SJSA1 (cell line): ENCODE measurements at regions not wholly inside any gene's neighbourhood (a gene's known extent, or its start where the extent isn't known, plus 50 kb on each side); places are given as distances from the start of the nearest gene placed in this dataset.

ENCODE experiments used
- DNase-seq, 2 experiments: peaks; one replicate each; pipeline ENCODE4 v3.0.0-alpha.2; 2015 to 2020; ENCODE audit warnings: low spot score in 2 of 2, low read depth in 1 of 2
- H3K27ac ChIP-seq: fragments of 250-450 bp; sonication (Bioruptor Pico); 2 replicates; pipeline ENCODE4 v1.5.1; 2020; ENCODE audit warnings: mild to moderate bottlenecking, moderate library complexity
- H3K27me3 ChIP-seq: fragments of 250-450 bp; sonication (Bioruptor Pico); replicated peaks from 2 replicates; pipeline ENCODE4 v1.5.1; 2020; ENCODE audit warnings: mild to moderate bottlenecking, moderate library complexity
- H3K36me3 ChIP-seq: fragments of 250-450 bp; sonication (Bioruptor Pico); 2 replicates; pipeline ENCODE4 v1.5.1; 2020; ENCODE audit warnings: mild to moderate bottlenecking
- H3K4me1 ChIP-seq: fragments of 250-450 bp; sonication (Bioruptor Pico); replicated peaks from 2 replicates; pipeline ENCODE4 v1.6.1; 2021; ENCODE audit warnings: mild to moderate bottlenecking
- H3K4me3 ChIP-seq: fragments of 250-450 bp; sonication (Bioruptor Pico); 2 replicates; pipeline ENCODE4 v1.5.1; 2020; ENCODE audit warnings: mild to moderate bottlenecking
- H3K9me3 ChIP-seq: fragments of 250-450 bp; sonication (Bioruptor Pico); replicated peaks from 2 replicates; pipeline ENCODE4 v1.5.1; 2020; ENCODE audit warnings: mild to moderate bottlenecking

- Histone ChIP-seq H3K4me3 (no peak overlapping the region), H3K27ac (no peak overlapping the region), H3K4me1 (no peaks in the 10 kb centered on the region), H3K9me3 (no peaks in the 10 kb centered on the region), H3K27me3 (no peaks in the 10 kb centered on the region), H3K36me3 (no peaks in the 10 kb centered on the region)
- DNase-seq, result no peak
Observed at GRCh38 chr4:64216741-64217140, 192.5 kb downstream of the TECRL start.

GRCh38 chr4:64205376-64205775, 203.9 kb downstream of the TECRL start:
- DNase-seq, result no peak
- Histone ChIP-seq H3K27ac (no peak overlapping the region), H3K27me3 (no peaks in the 10 kb centered on the region), H3K36me3 (no peaks in the 10 kb centered on the region), H3K4me1 (no peaks in the 10 kb centered on the region), H3K9me3 (no peaks in the 10 kb centered on the region), H3K4me3 (no peak overlapping the region)

- Histone ChIP-seq H3K4me1 (no peaks in the 10 kb centered on the region), H3K27ac (no peak overlapping the region), H3K36me3 (no peaks in the 10 kb centered on the region), H3K27me3 (no peaks in the 10 kb centered on the region), H3K4me3 (no peak overlapping the region), H3K9me3 (0 out of 2 replicates have a peak, but pooled peaks cover 3% of the 10 kb centered on the region)
- DNase-seq, result no peak
Observed at GRCh38 chr4:64200001-64200555, 209.2 kb downstream of the TECRL start.

GRCh38 chr4:64195582-64195981, 213.7 kb downstream of the TECRL start:
- no peaks in the 10 kb centered on the region for H3K36me3 ChIP-seq
- 0 out of 2 replicates have a peak, but pooled peaks cover 3% of the 10 kb centered on the region for H3K9me3 ChIP-seq
- no peaks in the 10 kb centered on the region for H3K4me1 ChIP-seq
- no peaks in the 10 kb centered on the region for H3K27me3 ChIP-seq
- no peak for DNase-seq
- H3K27ac ChIP-seq, result no peak overlapping the region
- no peak overlapping the region for H3K4me3 ChIP-seq

- Histone ChIP-seq H3K9me3 (0 out of 2 replicates have a peak, but pooled peaks cover 3% of the 10 kb centered on the region), H3K27me3 (no peaks in the 10 kb centered on the region), H3K4me3 (no peak overlapping the region), H3K36me3 (no peaks in the 10 kb centered on the region), H3K4me1 (no peaks in the 10 kb centered on the region), H3K27ac (no peak overlapping the region)
- DNase-seq, result no peak
Observed at GRCh38 chr4:64192731-64193412, 216.4 kb downstream of the TECRL start.

GRCh38 chr4:64174247-64174882, 234.9 kb downstream of the TECRL start:
- no peaks in the 10 kb centered on the region for H3K9me3 ChIP-seq
- H3K36me3 ChIP-seq, result no peaks in the 10 kb centered on the region
- no peak overlapping the region for H3K4me3 ChIP-seq
- no peaks in the 10 kb centered on the region for H3K27me3 ChIP-seq
- no peaks in the 10 kb centered on the region for H3K4me1 ChIP-seq
- DNase-seq, result no peak
- H3K27ac ChIP-seq, result no peak overlapping the region

GRCh38 chr4:64166365-64166764, 242.9 kb downstream of the TECRL start:
- H3K36me3 ChIP-seq, result no peaks in the 10 kb centered on the region
- no peaks in the 10 kb centered on the region for H3K4me1 ChIP-seq
- DNase-seq, result no peak
- H3K9me3 ChIP-seq, result no peaks in the 10 kb centered on the region
- no peak overlapping the region for H3K27ac ChIP-seq
- no peak overlapping the region for H3K4me3 ChIP-seq
- H3K27me3 ChIP-seq, result no peaks in the 10 kb centered on the region

- no peaks in the 10 kb centered on the region for H3K27me3 ChIP-seq
- H3K4me3 ChIP-seq, result no peak overlapping the region
- no peaks in the 10 kb centered on the region for H3K9me3 ChIP-seq
- no peaks in the 10 kb centered on the region for H3K36me3 ChIP-seq
- peak in 1 of 2 experiments; percentile 8 for DNase-seq
- H3K4me1 ChIP-seq, result no peaks in the 10 kb centered on the region
- H3K27ac ChIP-seq, result no peak overlapping the region
Observed at GRCh38 chr4:64158648-64159326, 250.5 kb downstream of the TECRL start.

- Histone ChIP-seq H3K27me3 (no peaks in the 10 kb centered on the region), H3K9me3 (no peaks in the 10 kb centered on the region), H3K4me3 (no peak overlapping the region), H3K4me1 (no peaks in the 10 kb centered on the region), H3K36me3 (no peaks in the 10 kb centered on the region), H3K27ac (no peak overlapping the region)
- no peak for DNase-seq
Observed at GRCh38 chr4:64157397-64157796, 251.9 kb downstream of the TECRL start.

GRCh38 chr4:64156253-64156652, 253.0 kb downstream of the TECRL start:
- no peaks in the 10 kb centered on the region for H3K27me3 ChIP-seq
- H3K27ac ChIP-seq, result no peak overlapping the region
- no peaks in the 10 kb centered on the region for H3K4me1 ChIP-seq
- DNase-seq, result no peak
- H3K9me3 ChIP-seq, result no peaks in the 10 kb centered on the region
- no peaks in the 10 kb centered on the region for H3K36me3 ChIP-seq
- H3K4me3 ChIP-seq, result no peak overlapping the region

GRCh38 chr4:64146030-64146429, 263.2 kb downstream of the TECRL start:
- no peaks in the 10 kb centered on the region for H3K36me3 ChIP-seq
- DNase-seq, result no peak
- H3K9me3 ChIP-seq, result no peaks in the 10 kb centered on the region
- H3K27ac ChIP-seq, result no peak overlapping the region
- no peaks in the 10 kb centered on the region for H3K27me3 ChIP-seq
- H3K4me3 ChIP-seq, result no peak overlapping the region
- no peaks in the 10 kb centered on the region for H3K4me1 ChIP-seq

- H3K4me1 ChIP-seq, result no peaks in the 10 kb centered on the region
- no peaks in the 10 kb centered on the region for H3K27me3 ChIP-seq
- H3K4me3 ChIP-seq, result no peak overlapping the region
- no peaks in the 10 kb centered on the region for H3K36me3 ChIP-seq
- H3K27ac ChIP-seq, result no peak overlapping the region
- H3K9me3 ChIP-seq, result no peaks in the 10 kb centered on the region
- no peak for DNase-seq
Observed at GRCh38 chr4:64144994-64145393, 264.3 kb downstream of the TECRL start.

- Histone ChIP-seq H3K9me3 (no peaks in the 10 kb centered on the region), H3K27ac (no peak overlapping the region), H3K36me3 (no peaks in the 10 kb centered on the region), H3K4me3 (no peak overlapping the region), H3K27me3 (no peaks in the 10 kb centered on the region), H3K4me1 (no peaks in the 10 kb centered on the region)
- no peak for DNase-seq
Observed at GRCh38 chr4:64130907-64131306, 278.3 kb downstream of the TECRL start.

- no peaks in the 10 kb centered on the region for H3K36me3 ChIP-seq
- no peak for DNase-seq
- no peak overlapping the region for H3K4me3 ChIP-seq
- H3K4me1 ChIP-seq, result no peaks in the 10 kb centered on the region
- no peaks in the 10 kb centered on the region; the same call in 1 of the 2 replicates for H3K9me3 ChIP-seq
- H3K27ac ChIP-seq, result no peak overlapping the region
- H3K27me3 ChIP-seq, result no peaks in the 10 kb centered on the region
Observed at GRCh38 chr4:64125354-64125753, 283.9 kb downstream of the TECRL start.
